BJ (cell line): ENCODE measurements at regions not wholly inside any gene's neighbourhood (a gene's known extent, or its start where the extent isn't known, plus 50 kb on each side); places are given as distances from the start of the nearest gene placed in this dataset.

Source experiments
- CTCF ChIA-PET: fragments of 350-600 bp; formaldehyde crosslinking; extraction: SDS; loops from one replicate; lab custom pipeline; 2021; ENCODE audit warnings: antibody characterized with exemption, inconsistent platforms; lab: Yijun Ruan, JAX
- POLR2A ChIA-PET: fragments of 300-600 bp; sonication (Branson Sonifier 250); formaldehyde crosslinking; extraction: SDS; loops from one replicate; lab custom pipeline; 2021; ENCODE audit warnings: antibody characterized with exemption; lab: Charles Lee
- DNase-seq: peaks from one replicate; pipeline ENCODE4 v3.0.0-alpha.2; 2011; ENCODE audit warnings: low read depth
- H3K27me3 ChIP-seq: 2 replicates; pipeline ENCODE4 v1.6.0; 2011; ENCODE audit warnings: low read length; ENCODE audit not compliant: control insufficient read depth, insufficient read depth
- H3K36me3 ChIP-seq: 2 replicates; pipeline ENCODE4 v1.5.1; 2011; ENCODE audit warnings: low read length; ENCODE audit not compliant: control insufficient read depth, insufficient read depth
- H3K4me3 ChIP-seq: 2 replicates; pipeline ENCODE4 v1.5.1; 2011; ENCODE audit warnings: low read depth, mild to moderate bottlenecking, control low read depth, low read length
- TF ChIP-seq, protein P1 (sequence below): IDR thresholded peaks from 2 replicates; pipeline ENCODE4 v1.5.1; 2011; ENCODE audit warnings: low read depth, mild to moderate bottlenecking, control low read depth, inconsistent platforms, low read length, moderate library complexity; ENCODE audit not compliant: insufficient read depth

DNA sequence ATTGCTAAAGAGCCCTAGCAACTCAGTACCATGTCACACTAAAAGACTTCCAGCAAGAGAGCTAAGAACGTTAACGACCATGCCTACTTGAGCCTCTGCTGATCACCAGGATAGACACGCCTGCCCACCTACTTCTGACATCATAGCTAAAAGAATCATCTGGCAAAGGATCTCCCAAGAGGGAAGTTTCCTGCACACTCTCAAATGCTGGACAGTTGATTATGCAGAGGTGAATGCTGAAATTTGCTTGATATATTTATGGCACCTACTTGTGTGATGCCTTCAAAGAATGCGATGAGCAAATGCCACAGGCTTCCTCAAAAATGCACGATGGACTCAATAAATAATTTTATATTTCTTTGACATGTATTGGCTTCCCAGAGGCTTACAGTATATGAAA, 113.6 kb downstream of the GALC start:
- Histone ChIP-seq H3K27me3 (no peaks in the 10 kb centered on the region), H3K36me3 (no peaks in the 10 kb centered on the region), H3K4me3 (no peak overlapping the region)
- no peak for DNase-seq
- TF ChIP-seq, protein P1, sequence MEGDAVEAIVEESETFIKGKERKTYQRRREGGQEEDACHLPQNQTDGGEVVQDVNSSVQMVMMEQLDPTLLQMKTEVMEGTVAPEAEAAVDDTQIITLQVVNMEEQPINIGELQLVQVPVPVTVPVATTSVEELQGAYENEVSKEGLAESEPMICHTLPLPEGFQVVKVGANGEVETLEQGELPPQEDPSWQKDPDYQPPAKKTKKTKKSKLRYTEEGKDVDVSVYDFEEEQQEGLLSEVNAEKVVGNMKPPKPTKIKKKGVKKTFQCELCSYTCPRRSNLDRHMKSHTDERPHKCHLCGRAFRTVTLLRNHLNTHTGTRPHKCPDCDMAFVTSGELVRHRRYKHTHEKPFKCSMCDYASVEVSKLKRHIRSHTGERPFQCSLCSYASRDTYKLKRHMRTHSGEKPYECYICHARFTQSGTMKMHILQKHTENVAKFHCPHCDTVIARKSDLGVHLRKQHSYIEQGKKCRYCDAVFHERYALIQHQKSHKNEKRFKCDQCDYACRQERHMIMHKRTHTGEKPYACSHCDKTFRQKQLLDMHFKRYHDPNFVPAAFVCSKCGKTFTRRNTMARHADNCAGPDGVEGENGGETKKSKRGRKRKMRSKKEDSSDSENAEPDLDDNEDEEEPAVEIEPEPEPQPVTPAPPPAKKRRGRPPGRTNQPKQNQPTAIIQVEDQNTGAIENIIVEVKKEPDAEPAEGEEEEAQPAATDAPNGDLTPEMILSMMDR, result no peak
- ChIA-PET CTCF (interaction anchor here (1.0 to 1.2 kb wide), 2 partner anchors 9 to 17 kb away, joined by 3 to 5 read pairs; no protein-coding TSS in a partner anchor), POLR2A (no interaction called here)

DNA sequence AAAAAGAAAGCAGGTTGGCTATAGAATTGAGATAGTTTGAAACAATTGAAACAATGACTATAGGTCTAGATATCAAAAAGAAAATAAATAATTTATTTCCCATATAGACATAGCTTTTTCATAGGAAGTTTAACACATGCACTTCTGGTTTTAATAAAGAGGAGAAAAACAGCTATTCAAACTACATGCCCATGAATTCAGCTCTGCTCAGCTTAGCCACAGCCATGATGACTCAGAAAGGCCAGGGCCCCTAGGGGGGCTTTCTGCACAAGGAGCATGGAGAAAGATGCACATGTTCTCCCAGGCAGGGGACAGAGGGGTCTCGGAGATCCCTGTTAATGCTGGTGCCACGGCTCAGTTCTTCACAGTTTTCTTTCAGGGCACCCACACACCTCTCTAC, 114.0 kb downstream of the GALC start:
- POLR2A ChIA-PET, result interaction anchor here (0.6 kb wide), 1 partner anchor 76 kb away, joined by 3 read pairs; no protein-coding TSS in a partner anchor
- Histone ChIP-seq H3K27me3 (no peaks in the 10 kb centered on the region), H3K36me3 (no peaks in the 10 kb centered on the region), H3K4me3 (no peak overlapping the region)
- TF ChIP-seq, protein P1, result no peak
- DNase-seq, result no peak
- CTCF ChIA-PET, result interaction anchor here (1.0 to 1.2 kb wide), 2 partner anchors 10 to 17 kb away, joined by 3 to 5 read pairs; no protein-coding TSS in a partner anchor

DNA sequence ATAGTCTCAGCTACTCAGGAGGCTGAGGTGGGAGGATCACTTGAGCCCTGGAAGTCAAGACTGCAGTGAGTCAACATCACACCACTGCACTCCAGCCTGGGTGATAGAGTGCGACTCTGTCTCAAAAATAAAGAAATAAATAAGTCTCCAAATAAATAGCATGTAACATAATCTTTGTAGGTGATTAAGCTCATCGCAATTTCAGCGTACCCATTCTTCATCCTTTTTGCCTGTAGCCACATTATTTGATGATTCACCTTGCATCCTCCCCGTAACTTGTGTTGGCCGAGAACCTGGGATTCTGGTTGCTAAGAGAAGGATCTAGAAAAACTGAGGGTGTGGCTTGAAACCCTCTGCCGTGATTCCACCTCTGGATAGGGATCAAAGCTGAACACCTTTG, 115.1 kb downstream of the GALC start:
- CTCF ChIA-PET, result no interaction called here
- TF ChIP-seq, protein P1, result no peak
- Histone ChIP-seq H3K4me3 (no peak overlapping the region), H3K36me3 (no peaks in the 10 kb centered on the region), H3K27me3 (no peaks in the 10 kb centered on the region)
- no peak for DNase-seq
- POLR2A ChIA-PET, result no interaction called here

DNA sequence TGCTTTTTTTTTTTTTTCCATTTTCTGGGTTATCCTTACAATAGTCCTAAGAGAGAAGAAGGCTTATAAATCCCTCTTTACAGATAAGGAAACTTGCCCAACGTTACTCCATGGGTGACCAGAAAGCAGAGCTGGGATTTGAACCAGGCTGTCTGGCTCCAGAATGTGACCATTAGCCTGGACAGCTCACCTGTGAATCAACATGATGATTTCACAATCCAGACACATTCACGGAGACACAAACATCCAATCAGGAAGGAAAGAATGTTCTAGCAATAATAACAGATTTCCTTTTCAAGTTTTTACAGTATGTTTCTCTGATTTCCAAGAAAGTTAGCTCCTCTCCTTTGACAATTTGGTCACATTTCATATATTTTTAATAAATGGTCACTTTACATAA, 118.3 kb downstream of the GALC start:
- POLR2A ChIA-PET, result no interaction called here
- no peak for DNase-seq
- no peak overlapping the region for H3K4me3 ChIP-seq
- CTCF ChIA-PET, result interaction anchor here (1.3 to 1.6 kb wide), 2 partner anchors 21 to 70 kb away, joined by 4 to 5 read pairs; no protein-coding TSS in a partner anchor
- TF ChIP-seq, protein P1, result no peak
- H3K27me3 ChIP-seq, result no peaks in the 10 kb centered on the region
- no peaks in the 10 kb centered on the region for H3K36me3 ChIP-seq

DNA sequence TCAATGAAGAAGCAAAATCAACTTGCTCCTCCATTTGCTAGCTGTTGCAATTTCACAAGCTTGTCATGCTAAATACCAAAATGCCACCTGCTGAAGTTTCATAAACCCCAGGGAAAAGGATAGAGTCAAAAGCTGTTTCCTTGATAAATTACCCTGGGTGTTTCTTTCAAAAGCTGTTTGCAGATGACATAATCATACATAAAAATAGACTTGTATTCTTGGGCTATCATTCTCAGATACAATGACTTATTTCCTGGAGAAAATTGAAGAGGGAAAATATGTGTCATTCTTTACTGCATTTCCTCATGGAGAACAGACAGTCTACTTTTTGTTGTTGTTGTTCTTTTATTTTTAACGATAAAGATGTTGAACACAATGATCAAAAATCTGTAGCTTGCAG, 119.2 kb downstream of the GALC start:
- TF ChIP-seq, protein P1, result no peak
- ChIA-PET CTCF (interaction anchor here (1.6 kb wide), 1 partner anchor 22 kb away, joined by 5 read pairs; no protein-coding TSS in a partner anchor), POLR2A (no interaction called here)
- no peak overlapping the region for H3K4me3 ChIP-seq
- no peaks in the 10 kb centered on the region for H3K36me3 ChIP-seq
- no peaks in the 10 kb centered on the region for H3K27me3 ChIP-seq
- no peak for DNase-seq
